ENCODE measurements at regions not wholly inside any gene's neighbourhood (a gene's known extent, or its start where the extent isn't known, plus 50 kb on each side); places are given as distances from the start of the nearest gene placed in this dataset.
"Not testable (repeated sequence)": the region's sequence is repeated elsewhere in the genome, so short reads cannot be mapped to it uniquely, and the experiment has no call there.

- H3K4me1 Mint-ChIP-seq (ENCODE audit: low read depth, unreplicated experiment) = no peaks in the 10 kb centered on the region
- no peaks in the 10 kb centered on the region for H3K27me3 ChIP-seq (ENCODE audit: insufficient read depth, low read length)
- no peak overlapping the region for H3K4me2 ChIP-seq (ENCODE audit: low read length)
- H3K36me3 Mint-ChIP-seq (ENCODE audit: low read depth, unreplicated experiment) = no peaks in the 10 kb centered on the region
- no peak overlapping the region for H3K27ac Mint-ChIP-seq (ENCODE audit: unreplicated experiment)
- TF ChIP-seq EZH2 (IDR thresholded peaks at IDR 0.05; ENCODE audit: insufficient read depth, low read length) (no peak), CTCF (IDR thresholded peaks at IDR 0.05; ENCODE audit: insufficient read depth, low read depth, low read length) (no peak)
- no peak overlapping the region for H3K4me3 ChIP-seq (ENCODE audit: insufficient read depth, low read depth, low read length)
- no peak overlapping the region for H3K9ac ChIP-seq (ENCODE audit: low read length)
- H2AFZ ChIP-seq (ENCODE audit: low read depth, low read length) = no peak overlapping the region
- no peaks in the 10 kb centered on the region for H3K9me3 ChIP-seq (ENCODE audit: insufficient read depth, low read depth, low read length)
- H3K27me3 Mint-ChIP-seq (ENCODE audit: low read depth, unreplicated experiment) = no peaks in the 10 kb centered on the region
- no peaks in the 10 kb centered on the region for H3K36me3 ChIP-seq (ENCODE audit: insufficient read depth, low read length)
- no peak overlapping the region for H3K4me3 Mint-ChIP-seq (ENCODE audit: unreplicated experiment)
- no peaks in the 10 kb centered on the region for H4K20me1 ChIP-seq (ENCODE audit: insufficient read depth, low read length)
- H3K27ac ChIP-seq (ENCODE audit: low read depth, low read length) = no peak overlapping the region
- DNase-seq (ENCODE audit: low read depth) (peak; percentile 28), FAIRE-seq (peak; percentile 23)
- H3K79me2 ChIP-seq (ENCODE audit: insufficient read depth, low read length) = no peaks in the 10 kb centered on the region
- H3K4me1 ChIP-seq (ENCODE audit: insufficient read depth, low read length) = no peaks in the 10 kb centered on the region
- peaks cover 3% of the 10 kb centered on the region for H3K9me3 Mint-ChIP-seq (ENCODE audit: unreplicated experiment)
Observed at GRCh38 chr6:146984251-146984924, 219.8 kb upstream of the STXBP5 start.

GRCh38 chr6:146985111-146985510, 219.1 kb upstream of the STXBP5 start:
- H2AFZ ChIP-seq (ENCODE audit: low read depth, low read length) = no peak overlapping the region
- H3K4me1 ChIP-seq (ENCODE audit: insufficient read depth, low read length) = no peaks in the 10 kb centered on the region
- Mint-ChIP-seq H3K27ac (ENCODE audit: unreplicated experiment) (no peak overlapping the region), H3K4me1 (ENCODE audit: low read depth, unreplicated experiment) (peaks cover 4% of the 10 kb centered on the region), H3K27me3 (ENCODE audit: low read depth, unreplicated experiment) (no peaks in the 10 kb centered on the region), H3K4me3 (ENCODE audit: unreplicated experiment) (no peak overlapping the region), H3K9me3 (ENCODE audit: unreplicated experiment) (peaks cover 3% of the 10 kb centered on the region), H3K36me3 (ENCODE audit: low read depth, unreplicated experiment) (no peaks in the 10 kb centered on the region)
- H3K9ac ChIP-seq (ENCODE audit: low read length) = no peak overlapping the region
- no peaks in the 10 kb centered on the region for H3K36me3 ChIP-seq (ENCODE audit: insufficient read depth, low read length)
- no peak overlapping the region for H3K4me2 ChIP-seq (ENCODE audit: low read length)
- no peaks in the 10 kb centered on the region for H3K27me3 ChIP-seq (ENCODE audit: insufficient read depth, low read length)
- no peaks in the 10 kb centered on the region for H3K9me3 ChIP-seq (ENCODE audit: insufficient read depth, low read depth, low read length)
- H3K4me3 ChIP-seq (ENCODE audit: insufficient read depth, low read depth, low read length) = no peak overlapping the region
- no peaks in the 10 kb centered on the region for H3K79me2 ChIP-seq (ENCODE audit: insufficient read depth, low read length)
- TF ChIP-seq CTCF (IDR thresholded peaks at IDR 0.05; ENCODE audit: insufficient read depth, low read depth, low read length) = no peak
- TF ChIP-seq EZH2 (IDR thresholded peaks at IDR 0.05; ENCODE audit: insufficient read depth, low read length) = no peak
- H3K27ac ChIP-seq (ENCODE audit: low read depth, low read length) = no peak overlapping the region
- H4K20me1 ChIP-seq (ENCODE audit: insufficient read depth, low read length) = no peaks in the 10 kb centered on the region
- no peak for DNase-seq (ENCODE audit: low read depth)
- FAIRE-seq = no peak

GRCh38 chr6:146985966-146986365, 218.3 kb upstream of the STXBP5 start:
- H3K4me1 Mint-ChIP-seq (ENCODE audit: low read depth, unreplicated experiment) = peaks cover 11% of the 10 kb centered on the region
- no peaks in the 10 kb centered on the region for H3K9me3 ChIP-seq (ENCODE audit: insufficient read depth, low read depth, low read length)
- H3K27ac ChIP-seq (ENCODE audit: low read depth, low read length) = no peak overlapping the region
- no peak overlapping the region for H2AFZ ChIP-seq (ENCODE audit: low read depth, low read length)
- no peak overlapping the region for H3K9ac ChIP-seq (ENCODE audit: low read length)
- no peak overlapping the region for H3K27ac Mint-ChIP-seq (ENCODE audit: unreplicated experiment)
- H3K4me3 Mint-ChIP-seq (ENCODE audit: unreplicated experiment) = no peak overlapping the region
- H3K79me2 ChIP-seq (ENCODE audit: insufficient read depth, low read length) = no peaks in the 10 kb centered on the region
- no peak overlapping the region for H3K4me3 ChIP-seq (ENCODE audit: insufficient read depth, low read depth, low read length)
- no peaks in the 10 kb centered on the region for H3K36me3 Mint-ChIP-seq (ENCODE audit: low read depth, unreplicated experiment)
- H3K27me3 Mint-ChIP-seq (ENCODE audit: low read depth, unreplicated experiment) = no peaks in the 10 kb centered on the region
- H4K20me1 ChIP-seq (ENCODE audit: insufficient read depth, low read length) = no peaks in the 10 kb centered on the region
- H3K9me3 Mint-ChIP-seq (ENCODE audit: unreplicated experiment) = peaks cover 3% of the 10 kb centered on the region
- H3K4me1 ChIP-seq (ENCODE audit: insufficient read depth, low read length) = no peaks in the 10 kb centered on the region
- TF ChIP-seq CTCF (IDR thresholded peaks at IDR 0.05; ENCODE audit: insufficient read depth, low read depth, low read length) (no peak), EZH2 (IDR thresholded peaks at IDR 0.05; ENCODE audit: insufficient read depth, low read length) (no peak)
- no peaks in the 10 kb centered on the region for H3K36me3 ChIP-seq (ENCODE audit: insufficient read depth, low read length)
- no peaks in the 10 kb centered on the region for H3K27me3 ChIP-seq (ENCODE audit: insufficient read depth, low read length)
- no peak for FAIRE-seq
- no peak for DNase-seq (ENCODE audit: low read depth)
- no peak overlapping the region for H3K4me2 ChIP-seq (ENCODE audit: low read length)

DNA sequence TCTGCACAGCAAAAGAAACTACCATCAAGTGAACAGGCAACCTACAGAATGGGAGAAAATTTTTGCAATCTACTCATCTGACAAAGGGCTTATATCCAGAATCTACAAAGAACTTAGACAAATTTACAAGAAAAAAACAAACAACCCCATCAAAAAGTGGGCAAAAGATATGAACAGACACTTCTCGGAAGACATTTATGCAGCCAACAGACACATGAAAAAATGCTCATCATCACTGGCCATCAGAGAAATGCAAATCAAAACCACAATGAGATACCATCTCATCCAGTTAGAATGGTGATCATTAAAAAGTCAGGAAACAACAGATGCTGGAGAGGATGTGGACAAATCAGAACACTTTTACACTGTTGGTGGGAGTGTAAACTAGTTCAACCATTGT, 216.3 kb upstream of the STXBP5 start:
- not testable (repeated sequence) for H3K4me1 ChIP-seq (ENCODE audit: insufficient read depth, low read length); H3K4me3 ChIP-seq (ENCODE audit: insufficient read depth, low read depth, low read length); H3K27me3 ChIP-seq (ENCODE audit: insufficient read depth, low read length); H3K36me3 ChIP-seq (ENCODE audit: insufficient read depth, low read length); H3K4me3 Mint-ChIP-seq (ENCODE audit: unreplicated experiment); H3K9me3 Mint-ChIP-seq (ENCODE audit: unreplicated experiment); H3K27ac ChIP-seq (ENCODE audit: low read depth, low read length); H3K36me3 Mint-ChIP-seq (ENCODE audit: low read depth, unreplicated experiment); H4K20me1 ChIP-seq (ENCODE audit: insufficient read depth, low read length); H3K4me2 ChIP-seq (ENCODE audit: low read length); H3K27ac Mint-ChIP-seq (ENCODE audit: unreplicated experiment); H3K79me2 ChIP-seq (ENCODE audit: insufficient read depth, low read length); H3K9me3 ChIP-seq (ENCODE audit: insufficient read depth, low read depth, low read length); DNase-seq (ENCODE audit: low read depth); H3K27me3 Mint-ChIP-seq (ENCODE audit: low read depth, unreplicated experiment); FAIRE-seq; H3K9ac ChIP-seq (ENCODE audit: low read length); H2AFZ ChIP-seq (ENCODE audit: low read depth, low read length)
- peaks cover 15% of the 10 kb centered on the region for H3K4me1 Mint-ChIP-seq (ENCODE audit: low read depth, unreplicated experiment)
